GM13977 (cell line): ENCODE measurements at regions not wholly inside any gene's neighbourhood (a gene's known extent, or its start where the extent isn't known, plus 50 kb on each side); places are given as distances from the start of the nearest gene placed in this dataset.

Experiments used
- DNase-seq: peaks from one replicate; pipeline ENCODE4 v3.0.0; 2012; ENCODE audit warnings: low spot score
- in situ Hi-C: fragments of 300-500 bp; cut with MboI; formaldehyde crosslinking; loops from one replicate; pipeline ENCODE4 v1.12.0; 2022; ENCODE audit warnings: low sequenced_read_pairs, low pct_unique_long_range_greater_than_20kb, mixed read lengths, inconsistent platforms; ENCODE audit not compliant: unreplicated experiment
- TF ChIP-seq, protein P1 (sequence below): IDR thresholded peaks from 2 replicates; pipeline ENCODE4 v1.5.1; 2012; ENCODE audit warnings: mild to moderate bottlenecking, control low read depth; ENCODE audit not compliant: insufficient read depth; ENCODE audit errors: extremely low read depth, missing control alignments

DNA sequence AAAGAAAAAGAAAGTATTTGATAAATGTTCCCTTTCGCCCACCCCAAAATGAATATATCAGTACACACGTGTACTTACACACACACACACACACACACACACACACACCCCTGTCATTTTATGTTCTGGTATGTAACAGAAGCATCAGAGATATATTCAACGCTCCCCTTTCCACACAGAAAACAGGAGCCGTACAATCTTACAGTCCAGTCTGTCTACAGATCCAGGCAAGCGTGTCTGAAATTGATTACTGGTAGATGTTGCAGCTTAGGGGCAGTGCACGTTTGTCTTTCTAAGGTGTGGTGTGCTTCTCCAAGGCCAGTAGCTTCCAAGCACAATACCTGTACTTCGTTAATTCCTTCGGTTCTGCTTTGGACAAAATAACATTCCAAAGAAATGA lies 143.7 kb upstream of the RNF32 start:
- in situ Hi-C loops = no loop called here
- DNase-seq = no peak
- TF ChIP-seq, protein P1, sequence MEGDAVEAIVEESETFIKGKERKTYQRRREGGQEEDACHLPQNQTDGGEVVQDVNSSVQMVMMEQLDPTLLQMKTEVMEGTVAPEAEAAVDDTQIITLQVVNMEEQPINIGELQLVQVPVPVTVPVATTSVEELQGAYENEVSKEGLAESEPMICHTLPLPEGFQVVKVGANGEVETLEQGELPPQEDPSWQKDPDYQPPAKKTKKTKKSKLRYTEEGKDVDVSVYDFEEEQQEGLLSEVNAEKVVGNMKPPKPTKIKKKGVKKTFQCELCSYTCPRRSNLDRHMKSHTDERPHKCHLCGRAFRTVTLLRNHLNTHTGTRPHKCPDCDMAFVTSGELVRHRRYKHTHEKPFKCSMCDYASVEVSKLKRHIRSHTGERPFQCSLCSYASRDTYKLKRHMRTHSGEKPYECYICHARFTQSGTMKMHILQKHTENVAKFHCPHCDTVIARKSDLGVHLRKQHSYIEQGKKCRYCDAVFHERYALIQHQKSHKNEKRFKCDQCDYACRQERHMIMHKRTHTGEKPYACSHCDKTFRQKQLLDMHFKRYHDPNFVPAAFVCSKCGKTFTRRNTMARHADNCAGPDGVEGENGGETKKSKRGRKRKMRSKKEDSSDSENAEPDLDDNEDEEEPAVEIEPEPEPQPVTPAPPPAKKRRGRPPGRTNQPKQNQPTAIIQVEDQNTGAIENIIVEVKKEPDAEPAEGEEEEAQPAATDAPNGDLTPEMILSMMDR = no peak

DNA sequence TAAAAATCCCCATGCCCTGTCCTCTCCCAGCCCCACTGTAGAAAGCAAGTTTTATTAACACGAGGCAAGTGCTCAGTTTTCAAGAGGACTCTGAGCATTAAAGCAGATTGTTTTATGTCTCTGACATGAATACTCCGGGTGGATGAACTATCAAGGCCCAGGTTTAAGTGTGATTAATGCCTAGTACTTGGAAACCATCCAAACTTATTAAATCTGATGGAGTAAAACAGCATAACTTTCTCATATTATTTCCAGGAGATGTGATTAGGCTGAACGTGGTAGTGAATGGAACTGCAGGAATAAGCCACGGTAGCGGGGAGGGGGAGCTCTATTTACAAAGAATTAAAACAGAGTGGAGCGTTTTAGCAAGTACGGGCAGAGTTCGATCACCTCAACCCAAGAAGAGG lies 144.2 kb upstream of the RNF32 start:
- in situ Hi-C loops = no loop called here
- TF ChIP-seq, protein P1 = no peak
- DNase-seq = no peak

DNA sequence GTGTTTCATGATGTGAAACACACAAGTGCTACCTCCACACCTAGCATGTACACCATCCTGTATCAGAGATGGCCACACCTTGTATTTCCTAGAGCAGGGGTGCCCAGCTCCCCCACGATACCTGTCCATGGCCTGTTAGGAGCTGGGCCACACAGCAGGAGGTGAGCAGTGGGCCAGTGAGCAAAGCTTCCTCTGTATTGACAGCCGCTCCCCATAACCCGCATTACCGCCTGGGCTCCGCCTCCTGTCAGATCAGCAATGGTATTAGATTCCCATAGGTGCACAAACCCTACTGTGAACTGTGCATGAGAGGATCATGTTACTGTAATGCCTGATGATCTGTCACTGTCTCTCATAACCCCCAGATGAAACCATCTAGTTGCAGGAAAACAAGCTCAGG lies 145.6 kb upstream of the RNF32 start:
- no peak for DNase-seq
- in situ Hi-C loops = no loop called here
- TF ChIP-seq, protein P1 = no peak

DNA sequence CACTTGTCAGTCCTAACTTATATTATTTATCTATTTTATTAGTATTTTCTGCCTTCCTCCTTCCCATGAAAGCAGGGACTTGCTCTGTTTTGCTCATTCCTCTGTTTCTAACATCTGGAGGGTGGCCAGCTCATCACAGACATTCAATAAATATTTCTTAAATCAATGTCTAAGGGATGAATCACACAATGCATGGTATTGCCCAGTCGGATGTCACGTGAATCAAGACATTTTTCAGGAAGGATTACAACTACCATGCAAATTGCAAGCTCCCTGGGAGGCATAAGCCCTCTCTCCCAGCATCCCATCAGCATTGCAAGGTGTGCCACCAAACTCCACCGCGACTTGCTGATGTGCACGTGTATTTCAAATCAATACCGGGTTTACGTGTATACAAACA lies 146.6 kb upstream of the RNF32 start:
- TF ChIP-seq, protein P1 = no peak
- in situ Hi-C loops = no loop called here
- no peak for DNase-seq

DNA sequence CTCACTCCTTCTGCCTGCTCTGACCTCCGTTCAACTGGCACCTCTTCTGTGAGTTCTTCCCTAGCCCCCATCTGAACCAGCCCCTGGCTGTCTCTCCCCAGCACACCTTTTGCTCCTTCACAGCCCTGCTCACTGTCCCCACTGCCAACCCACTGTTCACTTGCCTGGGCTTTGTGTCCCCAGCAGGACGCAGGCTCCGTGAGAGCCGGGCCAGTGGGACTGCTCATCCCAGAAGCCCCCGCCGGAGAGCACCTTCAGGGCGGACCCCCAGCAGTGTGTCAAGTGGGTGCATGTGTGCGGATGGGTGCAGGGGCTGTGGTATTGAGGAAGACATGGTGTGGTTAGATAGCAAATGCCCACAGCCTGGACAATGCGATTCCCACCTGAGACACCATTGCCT lies 148.4 kb upstream of the RNF32 start:
- in situ Hi-C loops = no loop called here
- no peak for DNase-seq
- TF ChIP-seq, protein P1 = no peak

DNA sequence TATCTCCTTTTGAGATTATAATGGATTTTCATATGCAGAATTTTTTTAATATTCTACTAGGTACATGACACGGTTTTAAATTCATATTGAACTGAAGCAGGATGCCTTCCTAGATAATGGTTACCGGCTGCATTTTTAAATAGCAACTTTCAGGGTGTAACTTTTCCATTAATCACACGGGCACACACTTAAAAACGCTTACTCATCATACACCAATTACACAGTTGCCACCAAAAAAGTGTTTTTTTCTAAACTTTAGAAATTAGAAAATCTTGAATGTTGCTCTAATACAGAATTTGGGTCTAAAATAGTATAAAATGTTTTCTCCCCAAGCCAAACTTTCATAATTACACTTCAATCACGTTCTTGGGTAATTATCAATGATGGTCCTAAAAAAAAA lies 149.1 kb upstream of the RNF32 start:
- TF ChIP-seq, protein P1 = no peak
- in situ Hi-C loops = no loop called here
- no peak for DNase-seq
